ENCODE measurements at regions not wholly inside any gene's neighbourhood (a gene's known extent, or its start where the extent isn't known, plus 50 kb on each side); places are given as distances from the start of the nearest gene placed in this dataset.

DNA sequence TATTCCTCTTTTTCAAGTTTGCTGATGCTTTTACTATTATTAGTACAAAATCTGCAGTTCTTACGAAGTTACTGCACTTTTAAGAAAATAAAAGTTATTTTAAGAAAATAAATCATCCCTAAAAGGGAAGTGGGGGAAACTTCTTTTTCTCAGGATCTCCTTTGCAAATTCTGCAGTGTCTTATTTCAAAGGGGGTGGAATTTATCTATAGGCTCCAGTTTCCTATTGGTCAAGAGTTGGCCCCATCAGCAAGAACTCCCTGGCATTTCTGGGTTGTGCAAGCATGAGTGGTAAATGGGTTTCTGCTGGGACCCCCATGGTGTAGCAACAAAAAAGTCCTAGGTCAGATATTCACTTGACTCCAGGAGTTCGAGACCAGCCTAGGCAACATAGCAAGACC, 136.3 kb upstream of the PRDM1 start:
- no peaks in the 10 kb centered on the region for H3K36me3 Mint-ChIP-seq (ENCODE audit: low read depth)
- H3K4me3 Mint-ChIP-seq: no peak overlapping the region
- Histone ChIP-seq H3K27ac (ENCODE audit: low read depth) (no peak overlapping the region), H3K36me3 (ENCODE audit: insufficient read depth) (no peaks in the 10 kb centered on the region), H3K4me3 (no peak overlapping the region), H3K4me2 (no peak overlapping the region), H3K4me1 (ENCODE audit: insufficient read depth) (peaks cover 21% of the 10 kb centered on the region), H3K79me2 (replicated peaks; ENCODE audit: insufficient read depth) (no peaks in the 10 kb centered on the region), H4K20me1 (replicated peaks; ENCODE audit: insufficient read depth) (no peaks in the 10 kb centered on the region), H2AFZ (no peak overlapping the region), H3K9me2 (ENCODE audit: insufficient read depth) (no peaks in the 10 kb centered on the region), H3K27me3 (ENCODE audit: insufficient read depth) (no peaks in the 10 kb centered on the region), H3F3A (replicated peaks; ENCODE audit: low read depth) (no peaks in the 10 kb centered on the region)
- no peak overlapping the region for H3K27ac Mint-ChIP-seq
- DNase-seq (ENCODE audit: low spot score): peak; percentile 72
- no peaks in the 10 kb centered on the region for H3K9me3 Mint-ChIP-seq
- H3K4me1 Mint-ChIP-seq: peaks cover 23% of the 10 kb centered on the region
- H3K27me3 Mint-ChIP-seq (ENCODE audit: insufficient read depth, low read depth, poor library complexity): peaks cover 6% of the 10 kb centered on the region
- TF ChIP-seq EZH2phosphoT487 (IDR thresholded peaks at IDR 0.05; ENCODE audit: unreplicated experiment): no peak
- TF ChIP-seq, protein P1, sequence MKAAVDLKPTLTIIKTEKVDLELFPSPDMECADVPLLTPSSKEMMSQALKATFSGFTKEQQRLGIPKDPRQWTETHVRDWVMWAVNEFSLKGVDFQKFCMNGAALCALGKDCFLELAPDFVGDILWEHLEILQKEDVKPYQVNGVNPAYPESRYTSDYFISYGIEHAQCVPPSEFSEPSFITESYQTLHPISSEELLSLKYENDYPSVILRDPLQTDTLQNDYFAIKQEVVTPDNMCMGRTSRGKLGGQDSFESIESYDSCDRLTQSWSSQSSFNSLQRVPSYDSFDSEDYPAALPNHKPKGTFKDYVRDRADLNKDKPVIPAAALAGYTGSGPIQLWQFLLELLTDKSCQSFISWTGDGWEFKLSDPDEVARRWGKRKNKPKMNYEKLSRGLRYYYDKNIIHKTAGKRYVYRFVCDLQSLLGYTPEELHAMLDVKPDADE (IDR thresholded peaks at IDR 0.05): no peak
- no peak for TF ChIP-seq CTCF (conservative IDR thresholded peaks at IDR 0.05; ENCODE audit: low read depth in 2 of 2)
- TF ChIP-seq POLR2AphosphoS5 (IDR thresholded peaks at IDR 0.05; ENCODE audit: low read depth): no peak
- TF ChIP-seq CREB1 (CRISPR knock-in tag; IDR thresholded peaks at IDR 0.05; ENCODE audit: low read depth): no peak; the same call in 1 of the 2 replicates
- TF ChIP-seq, protein P2, sequence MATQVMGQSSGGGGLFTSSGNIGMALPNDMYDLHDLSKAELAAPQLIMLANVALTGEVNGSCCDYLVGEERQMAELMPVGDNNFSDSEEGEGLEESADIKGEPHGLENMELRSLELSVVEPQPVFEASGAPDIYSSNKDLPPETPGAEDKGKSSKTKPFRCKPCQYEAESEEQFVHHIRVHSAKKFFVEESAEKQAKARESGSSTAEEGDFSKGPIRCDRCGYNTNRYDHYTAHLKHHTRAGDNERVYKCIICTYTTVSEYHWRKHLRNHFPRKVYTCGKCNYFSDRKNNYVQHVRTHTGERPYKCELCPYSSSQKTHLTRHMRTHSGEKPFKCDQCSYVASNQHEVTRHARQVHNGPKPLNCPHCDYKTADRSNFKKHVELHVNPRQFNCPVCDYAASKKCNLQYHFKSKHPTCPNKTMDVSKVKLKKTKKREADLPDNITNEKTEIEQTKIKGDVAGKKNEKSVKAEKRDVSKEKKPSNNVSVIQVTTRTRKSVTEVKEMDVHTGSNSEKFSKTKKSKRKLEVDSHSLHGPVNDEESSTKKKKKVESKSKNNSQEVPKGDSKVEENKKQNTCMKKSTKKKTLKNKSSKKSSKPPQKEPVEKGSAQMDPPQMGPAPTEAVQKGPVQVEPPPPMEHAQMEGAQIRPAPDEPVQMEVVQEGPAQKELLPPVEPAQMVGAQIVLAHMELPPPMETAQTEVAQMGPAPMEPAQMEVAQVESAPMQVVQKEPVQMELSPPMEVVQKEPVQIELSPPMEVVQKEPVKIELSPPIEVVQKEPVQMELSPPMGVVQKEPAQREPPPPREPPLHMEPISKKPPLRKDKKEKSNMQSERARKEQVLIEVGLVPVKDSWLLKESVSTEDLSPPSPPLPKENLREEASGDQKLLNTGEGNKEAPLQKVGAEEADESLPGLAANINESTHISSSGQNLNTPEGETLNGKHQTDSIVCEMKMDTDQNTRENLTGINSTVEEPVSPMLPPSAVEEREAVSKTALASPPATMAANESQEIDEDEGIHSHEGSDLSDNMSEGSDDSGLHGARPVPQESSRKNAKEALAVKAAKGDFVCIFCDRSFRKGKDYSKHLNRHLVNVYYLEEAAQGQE (IDR thresholded peaks at IDR 0.05; ENCODE audit: unreplicated experiment): no peak
- no peak for TF ChIP-seq JUNB (IDR thresholded peaks at IDR 0.05; ENCODE audit: unreplicated experiment)
- TF ChIP-seq ZNF331 (CRISPR knock-in tag; IDR thresholded peaks at IDR 0.05; ENCODE audit: low read depth): no peak
- ATAC-seq: peak; percentile 83

DNA sequence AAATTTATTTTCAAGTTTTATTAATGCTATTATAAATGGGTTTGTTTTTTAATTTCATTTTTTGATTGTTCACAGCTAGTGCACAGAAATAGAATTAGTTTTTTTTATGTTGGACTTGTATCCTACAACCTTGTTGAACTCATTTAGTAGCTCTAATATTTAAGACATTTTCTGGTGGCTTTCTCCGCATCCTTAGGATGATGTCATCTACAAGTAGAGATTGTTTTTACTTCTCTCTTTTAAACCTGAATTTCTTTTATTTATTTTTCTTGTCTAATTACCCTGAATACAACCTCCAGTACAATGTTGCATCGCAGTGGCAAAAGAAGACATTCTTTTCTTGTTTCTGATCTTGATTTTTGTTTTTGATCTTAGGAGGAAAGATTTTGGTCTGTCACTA, 142.6 kb upstream of the PRDM1 start:
- Mint-ChIP-seq H3K27ac (no peak overlapping the region), H3K27me3 (ENCODE audit: insufficient read depth, low read depth, poor library complexity) (no peaks in the 10 kb centered on the region), H3K4me1 (no peaks in the 10 kb centered on the region), H3K9me3 (no peaks in the 10 kb centered on the region), H3K4me3 (no peak overlapping the region), H3K36me3 (ENCODE audit: low read depth) (no peaks in the 10 kb centered on the region)
- Histone ChIP-seq H3K9me2 (ENCODE audit: insufficient read depth) (no peaks in the 10 kb centered on the region; the same call in 1 of the 2 replicates), H4K20me1 (replicated peaks; ENCODE audit: insufficient read depth) (no peaks in the 10 kb centered on the region), H2AFZ (no peak overlapping the region), H3K27me3 (ENCODE audit: insufficient read depth) (no peaks in the 10 kb centered on the region), H3K27ac (ENCODE audit: low read depth) (no peak overlapping the region), H3K36me3 (ENCODE audit: insufficient read depth) (no peaks in the 10 kb centered on the region), H3K4me1 (ENCODE audit: insufficient read depth) (no peaks in the 10 kb centered on the region), H3F3A (replicated peaks; ENCODE audit: low read depth) (no peaks in the 10 kb centered on the region), H3K79me2 (replicated peaks; ENCODE audit: insufficient read depth) (no peaks in the 10 kb centered on the region), H3K4me2 (no peak overlapping the region), H3K4me3 (no peak overlapping the region)
- no peak for DNase-seq (ENCODE audit: low spot score)
- no peak for ATAC-seq
- TF ChIP-seq EZH2phosphoT487 (IDR thresholded peaks at IDR 0.05; ENCODE audit: unreplicated experiment): no peak
- no peak for TF ChIP-seq CTCF (conservative IDR thresholded peaks at IDR 0.05; ENCODE audit: low read depth in 2 of 2)
- TF ChIP-seq ZNF114 (CRISPR knock-in tag; IDR thresholded peaks at IDR 0.05): no peak
- TF ChIP-seq ZNF331 (CRISPR knock-in tag; IDR thresholded peaks at IDR 0.05; ENCODE audit: low read depth): no peak
- no peak for TF ChIP-seq EZH2 (IDR thresholded peaks at IDR 0.05; ENCODE audit: low read depth, unreplicated experiment)
- TF ChIP-seq STAT1 (IDR thresholded peaks at IDR 0.05; ENCODE audit: unreplicated experiment): no peak
- no peak for TF ChIP-seq POLR2AphosphoS5 (IDR thresholded peaks at IDR 0.05; ENCODE audit: low read depth)
- TF ChIP-seq, protein P1 (IDR thresholded peaks at IDR 0.05): no peak
